ENCODE measurements at regions not wholly inside any gene's neighbourhood (a gene's known extent, or its start where the extent isn't known, plus 50 kb on each side); places are given as distances from the start of the nearest gene placed in this dataset.

- DNase-seq (ENCODE audit: low spot score) = no peak
Measured at GRCh38 chr5:120229036-120229435, 235.1 kb upstream of the PRR16 start.

DNA sequence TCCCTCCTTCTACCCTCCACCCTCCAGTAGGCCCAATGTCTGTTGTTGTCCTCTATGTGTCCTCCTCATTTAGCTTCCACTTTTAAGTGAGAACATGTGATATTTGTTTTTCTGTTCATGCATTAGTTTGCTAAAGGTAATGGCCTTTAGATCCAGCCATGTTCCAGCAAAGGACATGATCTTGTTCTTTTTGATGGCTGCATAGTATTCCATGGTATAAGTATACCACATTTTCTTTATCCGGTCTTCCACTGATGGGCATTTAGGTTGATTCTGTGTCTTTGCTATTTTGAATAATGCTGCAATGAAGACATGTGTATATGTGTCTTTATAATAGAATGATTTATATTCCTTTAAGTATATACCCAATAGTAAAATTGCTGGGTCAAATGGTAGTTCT, 232.5 kb upstream of the PRR16 start:
- DNase-seq (ENCODE audit: low spot score) = no peak

DNA sequence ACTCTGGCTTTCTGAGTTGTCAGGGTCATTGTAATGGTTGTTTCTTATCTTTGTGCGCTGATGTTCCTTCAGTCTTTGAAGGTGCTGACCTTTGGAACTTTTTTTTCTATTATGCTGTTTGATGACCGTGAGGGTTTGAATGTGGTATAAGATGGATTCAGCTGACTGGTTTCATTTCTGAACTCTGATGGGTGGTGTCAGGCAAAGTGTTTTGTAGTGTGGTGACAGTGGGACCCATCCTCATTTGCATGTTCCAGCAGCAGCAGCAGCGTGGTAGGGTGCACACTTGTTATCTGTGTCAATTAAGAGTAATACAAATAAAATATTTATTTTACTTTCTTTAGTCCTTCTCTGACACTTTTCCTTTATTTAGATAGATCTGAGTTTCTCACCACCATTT, 227.7 kb upstream of the PRR16 start:
- DNase-seq (ENCODE audit: low spot score) = no peak

DNA sequence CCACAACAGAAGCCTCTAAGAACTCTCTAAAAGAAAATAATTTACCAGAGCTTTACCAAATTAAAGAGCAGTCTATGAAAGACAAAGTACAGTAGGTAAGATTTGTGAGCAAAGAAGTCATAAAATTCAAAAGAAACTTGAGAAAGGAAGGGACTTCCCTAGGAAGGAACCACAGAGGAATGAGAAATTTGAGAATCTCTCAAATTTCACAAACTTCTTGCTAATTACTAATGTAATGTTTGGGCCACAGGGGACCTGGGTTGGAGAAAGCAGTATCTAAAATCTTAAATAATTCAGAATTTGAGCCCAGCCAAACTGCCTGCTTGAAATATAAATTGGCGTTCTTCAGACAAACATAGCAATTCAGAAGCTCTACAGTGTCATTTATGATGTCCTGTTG, 225.0 kb upstream of the PRR16 start:
- DNase-seq (ENCODE audit: low spot score) = no peak

DNA sequence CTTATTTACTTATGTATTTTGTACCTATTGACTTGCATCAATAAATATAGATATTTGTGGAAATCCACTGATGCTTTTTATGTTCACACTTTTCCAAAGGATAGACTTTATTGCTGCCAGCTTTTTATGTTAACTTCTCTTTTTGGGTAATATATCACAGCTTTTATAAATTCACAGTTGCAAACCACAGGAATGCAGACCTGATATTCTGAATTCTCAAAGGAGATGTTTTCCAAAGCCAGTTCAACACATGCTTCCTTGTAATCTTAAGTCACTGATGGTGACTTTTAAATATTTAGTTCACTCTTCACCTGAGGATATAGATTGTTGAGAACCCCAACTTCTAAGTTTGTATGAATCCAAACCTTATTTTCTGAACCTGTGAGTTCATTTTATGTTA, 223.4 kb upstream of the PRR16 start:
- no peak for DNase-seq (ENCODE audit: low spot score)

DNA sequence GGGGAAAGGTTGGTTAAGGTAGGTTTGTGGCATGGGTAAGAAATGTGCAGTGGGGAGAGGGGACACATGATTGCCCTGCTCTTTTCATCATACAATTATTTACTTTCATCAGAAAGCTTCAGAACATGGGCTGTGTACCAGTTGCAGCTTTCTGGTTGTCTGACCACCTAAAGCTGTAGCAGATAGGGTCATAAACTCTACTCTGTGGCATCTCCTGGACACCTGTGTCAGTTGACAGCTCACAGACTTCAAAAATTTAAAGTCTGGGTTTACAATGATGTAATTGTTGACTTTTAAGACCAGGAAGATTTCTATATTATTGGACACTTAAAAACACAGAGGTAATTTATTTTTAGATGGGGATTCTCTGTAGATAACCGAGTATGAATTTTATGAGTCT, 222.7 kb upstream of the PRR16 start:
- no peak for DNase-seq (ENCODE audit: low spot score)

DNA sequence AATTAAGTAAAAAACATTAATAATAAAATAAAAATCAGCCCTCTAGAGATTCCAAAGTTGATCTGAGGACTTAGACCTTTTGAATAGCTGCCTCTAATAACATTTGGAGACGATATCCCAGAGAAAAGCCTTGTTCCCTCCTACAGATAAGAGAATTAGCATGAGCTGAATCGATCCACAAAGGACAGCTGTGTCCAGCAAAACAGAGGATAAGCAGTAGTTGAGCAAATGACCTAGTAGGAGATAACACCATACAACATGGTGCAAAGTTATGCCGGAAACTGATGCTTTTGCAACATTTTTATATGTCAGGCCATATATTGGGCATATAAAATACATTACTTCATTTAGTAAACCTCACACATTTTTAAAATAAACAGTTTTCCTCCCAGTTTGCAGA, 212.2 kb upstream of the PRR16 start:
- no peak for DNase-seq (ENCODE audit: low spot score)

GRCh38 chr5:120252839-120253238, 211.3 kb upstream of the PRR16 start:
- no peak for DNase-seq (ENCODE audit: low spot score)

- DNase-seq (ENCODE audit: low spot score) = no peak
Measured at GRCh38 chr5:120254385-120254784, 209.7 kb upstream of the PRR16 start.

DNA sequence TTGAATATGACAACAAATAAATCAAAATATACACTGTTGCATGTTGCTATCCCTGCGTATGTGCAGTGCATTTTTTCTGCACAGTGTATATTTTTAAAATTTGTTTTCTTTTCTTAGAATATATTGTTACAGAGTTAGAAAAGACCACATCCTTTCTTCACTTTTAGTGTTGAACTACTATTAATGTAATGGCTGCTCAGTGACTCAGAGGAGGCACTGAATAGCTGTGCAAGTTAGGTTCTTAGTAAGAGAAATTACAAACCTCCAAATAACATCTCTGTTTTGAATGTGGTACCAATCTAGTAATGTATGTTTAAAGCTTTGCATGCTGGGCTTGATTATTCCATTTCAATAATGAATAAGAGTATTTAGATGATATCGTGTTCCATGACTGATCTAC, 208.9 kb upstream of the PRR16 start:
- DNase-seq (ENCODE audit: low spot score) = no peak

DNA sequence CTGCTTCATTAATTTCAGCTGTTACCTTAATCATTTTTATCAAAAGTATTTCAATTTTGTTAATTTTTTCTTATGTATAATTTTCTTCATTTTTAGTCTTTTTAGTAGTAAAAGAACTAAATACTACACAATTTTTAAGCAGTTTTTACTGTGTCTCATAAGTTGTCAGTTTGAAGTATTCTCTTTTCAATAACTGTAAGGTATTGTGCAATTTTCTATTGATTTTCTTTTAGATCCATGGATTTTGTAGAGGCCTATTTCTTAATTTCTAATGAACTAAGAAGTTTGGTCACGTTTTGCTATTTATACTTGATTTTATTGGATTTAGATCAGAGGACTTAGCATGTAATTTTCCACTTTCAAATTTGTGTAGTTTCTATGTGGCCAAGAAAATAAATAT, 207.7 kb upstream of the PRR16 start:
- no peak for DNase-seq (ENCODE audit: low spot score)

- no peak for DNase-seq (ENCODE audit: low spot score)
Measured at GRCh38 chr5:120257358-120257971, 206.6 kb upstream of the PRR16 start.

- DNase-seq (ENCODE audit: low spot score) = no peak
Measured at GRCh38 chr5:120258123-120258522, 206.0 kb upstream of the PRR16 start.

DNA sequence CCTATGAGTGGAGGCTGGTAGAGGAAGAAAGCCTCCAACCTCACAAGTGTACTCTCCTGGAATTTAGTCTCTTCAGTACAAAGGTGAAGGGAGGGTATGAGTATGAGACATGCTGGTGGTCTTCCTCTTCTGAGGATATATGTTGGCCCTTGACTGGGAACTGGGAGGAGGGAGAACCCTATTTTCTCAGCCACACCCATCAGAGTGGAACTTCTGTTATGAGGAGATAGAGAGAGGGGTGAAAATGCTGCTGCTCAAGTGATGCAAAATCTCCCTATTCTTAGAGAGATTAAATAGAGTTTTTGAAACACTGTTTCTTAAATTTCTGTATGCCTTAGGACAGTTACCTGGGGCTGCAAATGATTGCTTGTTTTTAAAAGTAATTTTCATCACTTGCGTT, 203.4 kb upstream of the PRR16 start:
- no peak for DNase-seq (ENCODE audit: low spot score)

GRCh38 chr5:120270498-120270897, 193.6 kb upstream of the PRR16 start:
- DNase-seq (ENCODE audit: low spot score) = no peak

GRCh38 chr5:120293796-120294195, 170.3 kb upstream of the PRR16 start:
- DNase-seq (ENCODE audit: low spot score) = no peak

DNA sequence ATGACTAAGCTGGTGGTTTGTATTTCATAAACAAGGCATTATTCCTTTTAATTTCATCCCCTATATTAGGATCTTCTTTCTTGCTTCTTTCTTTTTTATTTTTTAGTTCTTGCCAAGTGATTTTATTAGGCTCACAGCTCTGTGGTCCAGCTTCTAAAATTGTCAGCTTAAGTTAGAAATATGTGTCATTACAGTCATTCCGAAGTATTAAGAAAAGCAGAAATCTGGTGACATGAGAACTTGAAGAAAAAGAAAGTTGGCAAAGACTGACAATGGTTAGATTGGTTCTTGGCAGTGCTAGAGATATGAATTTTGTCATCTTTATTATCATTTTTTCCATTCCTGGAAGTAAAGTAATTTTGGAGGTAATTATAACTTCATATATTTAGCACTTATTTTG, 166.5 kb upstream of the PRR16 start:
- no peak for DNase-seq (ENCODE audit: low spot score)

DNA sequence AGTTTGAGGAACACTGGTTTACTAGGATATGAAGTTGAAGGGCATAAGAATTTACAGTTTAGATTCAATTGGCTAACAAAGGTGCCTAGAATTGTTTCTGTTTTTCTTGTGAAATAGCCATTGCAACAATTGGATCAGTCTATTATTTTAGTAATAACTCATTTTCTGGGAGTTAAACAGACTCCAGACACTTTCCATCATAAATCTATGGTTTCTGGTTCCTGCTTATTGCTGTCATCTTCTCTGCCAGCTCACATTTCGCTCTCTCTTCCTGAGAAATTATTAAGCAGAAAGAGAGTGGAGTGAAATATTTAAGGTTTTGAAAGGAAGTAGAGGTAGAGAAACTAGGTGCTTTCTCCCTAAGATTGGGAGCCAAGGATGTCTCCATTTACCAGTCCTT, 165.1 kb upstream of the PRR16 start:
- no peak for DNase-seq (ENCODE audit: low spot score)

GRCh38 chr5:120304663-120305062, 159.4 kb upstream of the PRR16 start:
- no peak for DNase-seq (ENCODE audit: low spot score)

DNA sequence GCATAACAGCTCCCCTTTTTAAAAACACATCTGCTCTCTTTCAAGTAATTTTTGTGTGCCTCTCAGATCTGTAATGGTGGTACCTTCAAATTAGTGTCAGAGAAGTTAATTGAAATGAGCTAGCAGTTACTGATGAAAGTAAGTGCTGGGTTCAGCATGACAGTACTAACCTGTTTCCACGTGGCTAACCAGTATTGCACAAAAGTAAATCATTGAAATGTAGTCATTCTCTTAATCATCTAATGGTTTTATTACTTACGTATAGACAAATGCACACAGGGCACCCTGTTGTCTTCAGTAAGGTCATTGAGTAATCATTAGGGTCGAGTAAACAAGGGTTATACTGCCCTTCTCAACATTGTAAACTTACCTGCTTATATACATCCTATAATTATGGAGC, 157.8 kb upstream of the PRR16 start:
- DNase-seq (ENCODE audit: low spot score) = no peak

DNA sequence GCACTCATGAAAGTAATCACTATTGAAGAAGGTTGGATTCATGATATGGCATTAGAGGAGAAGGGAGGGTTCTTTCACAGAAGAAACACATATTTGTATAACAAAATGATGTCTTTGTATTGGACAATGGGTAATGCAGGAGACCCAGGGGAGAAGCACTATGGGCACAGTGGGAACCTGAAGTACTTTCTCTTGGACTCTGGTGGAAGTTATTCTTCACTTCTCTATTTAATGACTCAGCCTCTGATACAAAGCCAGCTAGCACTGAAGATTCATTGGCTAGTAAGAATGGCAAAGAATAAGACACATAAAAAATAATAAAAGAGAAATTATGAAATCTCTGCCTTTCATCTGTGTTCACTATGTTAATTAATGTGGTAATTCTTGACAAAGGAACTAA, 149.9 kb upstream of the PRR16 start:
- no peak for DNase-seq (ENCODE audit: low spot score)

GRCh38 chr5:120320626-120321025, 143.5 kb upstream of the PRR16 start:
- no peak for DNase-seq (ENCODE audit: low spot score)

GRCh38 chr5:120326651-120327050, 137.4 kb upstream of the PRR16 start:
- no peak for DNase-seq (ENCODE audit: low spot score)

GRCh38 chr5:120327180-120327579, 136.9 kb upstream of the PRR16 start:
- DNase-seq (ENCODE audit: low spot score) = no peak

GRCh38 chr5:120329095-120329494, 135.0 kb upstream of the PRR16 start:
- no peak for DNase-seq (ENCODE audit: low spot score)
